H9 (cell line): ENCODE measurements at regions not wholly inside any gene's neighbourhood (a gene's known extent, or its start where the extent isn't known, plus 50 kb on each side); places are given as distances from the start of the nearest gene placed in this dataset.

Experiments used
- DNase-seq: peaks from one replicate; pipeline ENCODE4 v3.0.0-alpha.2; 2017
- H2AFZ ChIP-seq: one replicate; pipeline ENCODE4 v1.6.1; 2013; ENCODE audit warnings: mild to moderate bottlenecking, low read length, control low read depth, moderate library complexity
- H2AK5ac ChIP-seq: 2 replicates; pipeline ENCODE4 v1.6.1; 2013; ENCODE audit warnings: low read length, control low read depth, mixed read lengths; ENCODE audit not compliant: insufficient read length
- H2BK120ac ChIP-seq: one replicate; pipeline ENCODE4 v1.6.1; 2013; ENCODE audit warnings: low read depth, mild to moderate bottlenecking, low read length, control low read depth, inconsistent platforms; ENCODE audit not compliant: poor library complexity, severe bottlenecking
- H2BK12ac ChIP-seq: 2 replicates; pipeline ENCODE4 v1.6.1; 2013; ENCODE audit warnings: low read length, control low read depth, mixed read lengths, low read depth; ENCODE audit not compliant: insufficient read length
- H2BK15ac ChIP-seq: 2 replicates; pipeline ENCODE4 v1.6.1; 2013; ENCODE audit warnings: low read depth, low read length, control low read depth
- H2BK20ac ChIP-seq: one replicate; pipeline ENCODE4 v1.6.1; 2013; ENCODE audit warnings: low read depth, mild to moderate bottlenecking, low read length, control low read depth, inconsistent platforms; ENCODE audit not compliant: poor library complexity, severe bottlenecking
- H2BK5ac ChIP-seq: 2 replicates; pipeline ENCODE4 v1.6.1; 2013; ENCODE audit warnings: low read length, control low read depth, mixed read lengths; ENCODE audit not compliant: insufficient read length
- H3K14ac ChIP-seq: 2 replicates; pipeline ENCODE4 v1.6.1; 2013; ENCODE audit warnings: low read length, control low read depth; ENCODE audit not compliant: insufficient read depth
- H3K18ac ChIP-seq: 2 replicates; pipeline ENCODE4 v1.6.1; 2013; ENCODE audit warnings: low read depth, mild to moderate bottlenecking, mixed read lengths, low read length, control low read depth; ENCODE audit not compliant: insufficient read length
- H3K23ac ChIP-seq: 2 replicates; pipeline ENCODE4 v1.6.1; 2013; ENCODE audit warnings: low read length, control low read depth, mixed read lengths, low read depth; ENCODE audit not compliant: insufficient read length
- H3K23me2 ChIP-seq: 2 replicates; pipeline ENCODE4 v1.6.1; 2013; ENCODE audit warnings: low read depth, mild to moderate bottlenecking, mixed read lengths, low read length, control low read depth; ENCODE audit not compliant: insufficient read length, poor library complexity, severe bottlenecking
- H3K27ac ChIP-seq: 2 replicates; pipeline ENCODE4 v1.5.1; 2013; ENCODE audit warnings: low read length, control low read depth, mixed read lengths, low read depth; ENCODE audit not compliant: insufficient read length
- H3K27me3 ChIP-seq: 2 replicates; pipeline ENCODE4 v1.6.1; 2013; ENCODE audit warnings: low read length, control low read depth, inconsistent platforms; ENCODE audit not compliant: insufficient read depth
- H3K4ac ChIP-seq: 2 replicates; pipeline ENCODE4 v1.6.1; 2013; ENCODE audit warnings: low read depth, mild to moderate bottlenecking, control low read depth, inconsistent platforms, low read length, moderate library complexity
- H3K4me1 ChIP-seq: 2 replicates; pipeline ENCODE4 v1.6.1; 2013; ENCODE audit warnings: low read length, control low read depth, inconsistent platforms; ENCODE audit not compliant: insufficient read depth
- H3K4me2 ChIP-seq: 2 replicates; pipeline ENCODE4 v1.6.1; 2013; ENCODE audit warnings: low read length, control low read depth, mixed read lengths; ENCODE audit not compliant: insufficient read length, insufficient read depth
- H3K56ac ChIP-seq: 2 replicates; pipeline ENCODE4 v1.6.1; 2013; ENCODE audit warnings: low read depth, mild to moderate bottlenecking, mixed read lengths, low read length, control low read depth; ENCODE audit not compliant: insufficient read length
- H3K79me1 ChIP-seq: 2 replicates; pipeline ENCODE4 v1.6.1; 2013; ENCODE audit warnings: low read depth, mild to moderate bottlenecking, moderate library complexity, low read length, control low read depth, inconsistent platforms; ENCODE audit not compliant: insufficient read depth, poor library complexity, severe bottlenecking
- H3K79me2 ChIP-seq: 2 replicates; pipeline ENCODE4 v1.6.1; 2013; ENCODE audit warnings: low read length, control low read depth, inconsistent platforms; ENCODE audit not compliant: insufficient read depth
- H3K9ac ChIP-seq: 2 replicates; pipeline ENCODE4 v1.6.1; 2013; ENCODE audit warnings: low read length, control low read depth, mixed read lengths; ENCODE audit not compliant: insufficient read length; ENCODE audit errors: extremely low read depth
- H3K9me3 ChIP-seq: one replicate; pipeline ENCODE4 v1.6.1; 2013; ENCODE audit warnings: low read depth, low read length, inconsistent platforms; ENCODE audit not compliant: control insufficient read depth
- H3T11ph ChIP-seq: one replicate; pipeline ENCODE4 v1.6.1; 2013; ENCODE audit warnings: mild to moderate bottlenecking, low read length, control low read depth, inconsistent platforms
- H4K20me1 ChIP-seq: one replicate; pipeline ENCODE4 v1.6.1; 2013; ENCODE audit not compliant: control insufficient read depth, insufficient read length, insufficient read depth
- H4K5ac ChIP-seq: 2 replicates; pipeline ENCODE4 v1.6.1; 2013; ENCODE audit warnings: low read depth, mild to moderate bottlenecking, mixed read lengths, low read length, control low read depth; ENCODE audit not compliant: insufficient read length
- H4K8ac ChIP-seq: replicated peaks from 2 replicates; pipeline ENCODE4 v1.6.1; 2013; ENCODE audit warnings: low read length, control low read depth, mixed read lengths, low read depth; ENCODE audit not compliant: insufficient read length
- H4K91ac ChIP-seq: 2 replicates; pipeline ENCODE4 v1.6.1; 2013; ENCODE audit warnings: low read depth, mild to moderate bottlenecking, moderate library complexity, mixed read lengths, low read length, control low read depth; ENCODE audit not compliant: insufficient read length
- H3K27ac Mint-ChIP-seq, 3 experiments: 2 replicates in 2 of 3; 3 replicates in 1 of 3; pipeline ENCODE4 v1.8.0; 2020 to 2021; ENCODE audit warnings: mixed read lengths in 3 of 3, mild to moderate bottlenecking in 1 of 3, moderate library complexity in 1 of 3
- H3K27me3 Mint-ChIP-seq: 2 replicates; pipeline ENCODE4 v1.8.0; 2021; ENCODE audit warnings: low read depth, mild to moderate bottlenecking, moderate library complexity, mixed read lengths
- H3K36me3 Mint-ChIP-seq, 3 experiments: 2 replicates in 2 of 3; 3 replicates in 1 of 3; pipeline ENCODE4 v1.8.0; 2020 to 2021; ENCODE audit warnings: low read depth in 3 of 3, mixed read lengths in 3 of 3; ENCODE audit not compliant: insufficient read depth in 1 of 3
- H3K4me1 Mint-ChIP-seq, 2 experiments: 2 replicates each; pipeline ENCODE4 v1.8.0; 2020; ENCODE audit warnings: mixed read lengths in 2 of 2
- H3K4me3 Mint-ChIP-seq, 2 experiments: 2 replicates in 1 of 2; 3 replicates in 1 of 2; pipeline ENCODE4 v1.8.0; 2020 to 2021; ENCODE audit warnings: mild to moderate bottlenecking in 2 of 2, mixed read lengths in 2 of 2, moderate library complexity in 1 of 2
- H3K9me3 Mint-ChIP-seq, 2 experiments: 2 replicates in 1 of 2; 3 replicates in 1 of 2; pipeline ENCODE4 v1.8.0; 2020; ENCODE audit warnings: mild to moderate bottlenecking in 2 of 2, mixed read lengths in 2 of 2, moderate library complexity in 1 of 2
- CTCF ChIP-seq: fragments of 200-600 bp; sonication (generic); conservative IDR thresholded peaks from 3 replicates; pipeline ENCODE4 v1.8.0; 2021; ENCODE audit warnings: antibody characterized with exemption, mild to moderate bottlenecking
- WGBS: extraction: QIAGEN DNeasy Blood & Tissue Kit; methylation state at CpG from one replicate; pipeline ENCODE4 v1.1.7; 2013; ENCODE audit warnings: missing lambda C conversion rate, low lambda C conversion rate, mixed read lengths; ENCODE audit not compliant: insufficient read length; ENCODE audit errors: extremely low coverage; 5-methylcytosine and 5-hydroxymethylcytosine counted together

- no peak overlapping the region for H3K14ac ChIP-seq
- H3K23ac ChIP-seq: no peak overlapping the region
- TF ChIP-seq CTCF: no peak
- H3K9me3 ChIP-seq: no peaks in the 10 kb centered on the region
- no peak overlapping the region for H3K4me2 ChIP-seq
- H2BK12ac ChIP-seq: no peak overlapping the region
- H4K20me1 ChIP-seq: no peaks in the 10 kb centered on the region
- no peaks in the 10 kb centered on the region for H3K36me3 Mint-ChIP-seq
- H2BK120ac ChIP-seq: no peak overlapping the region
- peaks cover 7 to 8% of the 10 kb centered on the region in 2 experiments for H3K4me1 Mint-ChIP-seq
- H3K4ac ChIP-seq: no peak overlapping the region
- no peak overlapping the region for H2BK5ac ChIP-seq
- H3K79me1 ChIP-seq: no peaks in the 10 kb centered on the region
- H2BK15ac ChIP-seq: no peak overlapping the region
- H4K8ac ChIP-seq: no peak overlapping the region
- no peak overlapping the region for H3K18ac ChIP-seq
- no peak overlapping the region for H3K4me3 Mint-ChIP-seq
- no peaks in the 10 kb centered on the region for H3K23me2 ChIP-seq
- no peak for DNase-seq
- no peak overlapping the region for H4K91ac ChIP-seq
- H2AK5ac ChIP-seq: no peak overlapping the region
- no peak overlapping the region for H3K27ac ChIP-seq
- H3T11ph ChIP-seq: no peak overlapping the region
- no peak overlapping the region for H2AFZ ChIP-seq
- H3K27me3 Mint-ChIP-seq: no peaks in the 10 kb centered on the region; the same call in 1 of the 2 replicates
- H4K5ac ChIP-seq: no peak overlapping the region
- no CpG with 5 or more reads among the region's 4 CpGs for WGBS
- H3K9me3 Mint-ChIP-seq: no peaks in the 10 kb centered on the region
- no peaks in the 10 kb centered on the region for H3K27me3 ChIP-seq
- no peaks in the 10 kb centered on the region for H3K79me2 ChIP-seq
- H3K4me1 ChIP-seq: no peaks in the 10 kb centered on the region
- no peak overlapping the region for H2BK20ac ChIP-seq
- H3K9ac ChIP-seq: no peak overlapping the region
- no peak overlapping the region for H3K56ac ChIP-seq
- no peak overlapping the region for H3K27ac Mint-ChIP-seq
Observed at GRCh38 chr20:23278172-23278571, 72.4 kb upstream of the NXT1 start.
